ENCODE measurements at regions not wholly inside any gene's neighbourhood (a gene's known extent, or its start where the extent isn't known, plus 50 kb on each side); places are given as distances from the start of the nearest gene placed in this dataset.

GRCh38 chr13:40206241-40207000 lies 460.0 kb downstream of the FOXO1 start:
- Mint-ChIP-seq H3K9me3 (no peaks in the 10 kb centered on the region), H3K27ac (peak overlapping the region; percentile 100), H3K4me1 (ENCODE audit: low read depth) (peaks cover 73% of the 10 kb centered on the region), H3K36me3 (ENCODE audit: low read depth) (peaks cover 2% of the 10 kb centered on the region), H3K4me3 (peak overlapping the region; percentile 64), H3K27me3 (ENCODE audit: low read depth) (no peaks in the 10 kb centered on the region)
- intact Hi-C loops (cut with micrococcal nuclease) = loop anchor here (1.0 to 2.0 kb wide), 11 partner anchors 15 to 570 kb away; no protein-coding TSS in a partner anchor
- DNase-seq = peak; percentile 74
- CTCF ChIA-PET = interaction anchor here (0.8 to 3.2 kb wide), 10 partner anchors 11 to 264 kb away, joined by 3 to 12 read pairs (median 4); no protein-coding TSS in a partner anchor

- H3K27ac Mint-ChIP-seq = peak overlapping the region; percentile 100
Observed at GRCh38 chr13:40207001-40207478, 459.4 kb downstream of the FOXO1 start.

GRCh38 chr13:40208517-40208916 lies 457.9 kb downstream of the FOXO1 start:
- Mint-ChIP-seq H3K27me3 (ENCODE audit: low read depth) (no peaks in the 10 kb centered on the region), H3K36me3 (ENCODE audit: low read depth) (no peaks in the 10 kb centered on the region), H3K4me3 (no peak overlapping the region), H3K9me3 (peaks cover 2% of the 10 kb centered on the region), H3K4me1 (ENCODE audit: low read depth) (peaks cover 72% of the 10 kb centered on the region), H3K27ac (peak overlapping the region; percentile 48)
- intact Hi-C loops (cut with micrococcal nuclease) = no loop called here
- CTCF ChIA-PET = interaction anchor here (3.2 kb wide), 1 partner anchor 139 kb away, joined by 12 read pairs; no protein-coding TSS in a partner anchor
- DNase-seq = peak; percentile 59

More at GRCh38 chr13:40207001-40207478, 459.4 kb downstream of the FOXO1 start:
- CTCF ChIA-PET = interaction anchor here (0.5 to 3.2 kb wide), 12 partner anchors 9 to 264 kb away, joined by 3 to 12 read pairs (median 3); no protein-coding TSS in a partner anchor
- H3K9me3 Mint-ChIP-seq = no peaks in the 10 kb centered on the region
- DNase-seq = peak; percentile 60
- H3K4me3 Mint-ChIP-seq = peak overlapping the region; percentile 64
- H3K27me3 Mint-ChIP-seq (ENCODE audit: low read depth) = no peaks in the 10 kb centered on the region
- intact Hi-C loops (cut with micrococcal nuclease) = loop anchor here (1.0 to 2.0 kb wide), 2 partner anchors 59 to 570 kb away; no protein-coding TSS in a partner anchor
- peaks cover 2% of the 10 kb centered on the region for H3K36me3 Mint-ChIP-seq (ENCODE audit: low read depth)
- peaks cover 79% of the 10 kb centered on the region for H3K4me1 Mint-ChIP-seq (ENCODE audit: low read depth)

- CTCF ChIA-PET = interaction anchor here (0.6 kb wide), 1 partner anchor 436 kb away, joined by 3 read pairs; no protein-coding TSS in a partner anchor
- no peaks in the 10 kb centered on the region for H3K36me3 Mint-ChIP-seq (ENCODE audit: low read depth)
- H3K27me3 Mint-ChIP-seq (ENCODE audit: low read depth) = no peaks in the 10 kb centered on the region
- H3K4me1 Mint-ChIP-seq (ENCODE audit: low read depth) = peaks cover 59% of the 10 kb centered on the region
- peaks cover 2% of the 10 kb centered on the region for H3K9me3 Mint-ChIP-seq
- intact Hi-C loops (cut with micrococcal nuclease) = no loop called here
- no peak overlapping the region for H3K4me3 Mint-ChIP-seq
- DNase-seq = no peak
- H3K27ac Mint-ChIP-seq = no peak overlapping the region
Observed at GRCh38 chr13:40210865-40211585, 455.4 kb downstream of the FOXO1 start.

- CTCF ChIA-PET = no interaction called here
- no peak for DNase-seq
- Mint-ChIP-seq H3K27ac (no peak overlapping the region), H3K27me3 (ENCODE audit: low read depth) (no peaks in the 10 kb centered on the region), H3K36me3 (ENCODE audit: low read depth) (no peaks in the 10 kb centered on the region), H3K4me1 (ENCODE audit: low read depth) (peaks cover 57% of the 10 kb centered on the region), H3K9me3 (peaks cover 2% of the 10 kb centered on the region), H3K4me3 (no peak overlapping the region)
- intact Hi-C loops (cut with micrococcal nuclease) = no loop called here
Observed at GRCh38 chr13:40211586-40211968, 454.9 kb downstream of the FOXO1 start.

- no peaks in the 10 kb centered on the region for H3K27me3 Mint-ChIP-seq (ENCODE audit: low read depth)
- H3K4me1 Mint-ChIP-seq (ENCODE audit: low read depth) = peaks cover 59% of the 10 kb centered on the region
- no peaks in the 10 kb centered on the region for H3K36me3 Mint-ChIP-seq (ENCODE audit: low read depth)
- no peak for DNase-seq
- CTCF ChIA-PET = interaction anchor here (1.7 kb wide), 1 partner anchor 144 kb away, joined by 4 read pairs; no protein-coding TSS in a partner anchor
- H3K4me3 Mint-ChIP-seq = no peak overlapping the region
- no peak overlapping the region for H3K27ac Mint-ChIP-seq
- H3K9me3 Mint-ChIP-seq = peaks cover 6% of the 10 kb centered on the region
- intact Hi-C loops (cut with micrococcal nuclease) = no loop called here
Observed at GRCh38 chr13:40213779-40214178, 452.7 kb downstream of the FOXO1 start.

- CTCF ChIA-PET = interaction anchor here (1.0 kb wide), 1 partner anchor 8 kb away, joined by 3 read pairs; no protein-coding TSS in a partner anchor
- intact Hi-C loops (cut with micrococcal nuclease) = no loop called here
- DNase-seq = no peak
- Mint-ChIP-seq H3K4me1 (ENCODE audit: low read depth) (peaks cover 59% of the 10 kb centered on the region), H3K36me3 (ENCODE audit: low read depth) (no peaks in the 10 kb centered on the region), H3K27me3 (ENCODE audit: low read depth) (no peaks in the 10 kb centered on the region), H3K4me3 (no peak overlapping the region), H3K27ac (peak overlapping the region; percentile 2), H3K9me3 (peaks cover 6% of the 10 kb centered on the region)
Observed at GRCh38 chr13:40215311-40215710, 451.1 kb downstream of the FOXO1 start.

GRCh38 chr13:40215747-40216146 lies 450.7 kb downstream of the FOXO1 start:
- Mint-ChIP-seq H3K27ac (no peak overlapping the region), H3K4me3 (no peak overlapping the region), H3K27me3 (ENCODE audit: low read depth) (no peaks in the 10 kb centered on the region), H3K36me3 (ENCODE audit: low read depth) (no peaks in the 10 kb centered on the region), H3K9me3 (peaks cover 6% of the 10 kb centered on the region), H3K4me1 (ENCODE audit: low read depth) (peaks cover 64% of the 10 kb centered on the region)
- intact Hi-C loops (cut with micrococcal nuclease) = no loop called here
- DNase-seq = no peak
- CTCF ChIA-PET = interaction anchor here (1.0 kb wide), 1 partner anchor 8 kb away, joined by 3 read pairs; no protein-coding TSS in a partner anchor

- CTCF ChIA-PET = interaction anchor here (0.6 to 1.0 kb wide), 4 partner anchors 11 to 44 kb away, joined by 3 read pairs; no protein-coding TSS in a partner anchor
- Mint-ChIP-seq H3K4me3 (no peak overlapping the region), H3K4me1 (ENCODE audit: low read depth) (peaks cover 68% of the 10 kb centered on the region), H3K27me3 (ENCODE audit: low read depth) (no peaks in the 10 kb centered on the region), H3K36me3 (ENCODE audit: low read depth) (no peaks in the 10 kb centered on the region), H3K9me3 (peaks cover 5% of the 10 kb centered on the region), H3K27ac (peak overlapping the region; percentile 53)
- DNase-seq = peak; percentile 27
- intact Hi-C loops (cut with micrococcal nuclease) = no loop called here
Observed at GRCh38 chr13:40217675-40218074, 448.8 kb downstream of the FOXO1 start.

- CTCF ChIA-PET = interaction anchor here (0.8 to 1.6 kb wide), 4 partner anchors 14 to 74 kb away, joined by 3 to 4 read pairs (median 4); no protein-coding TSS in a partner anchor
Observed at GRCh38 chr13:40220299-40220935, 446.0 kb downstream of the FOXO1 start.

GRCh38 chr13:40221131-40221459 lies 445.3 kb downstream of the FOXO1 start:
- Mint-ChIP-seq H3K27me3 (ENCODE audit: low read depth) (no peaks in the 10 kb centered on the region), H3K27ac (peak overlapping the region; percentile 92), H3K4me1 (ENCODE audit: low read depth) (peaks cover 72% of the 10 kb centered on the region), H3K4me3 (no peak overlapping the region), H3K9me3 (peaks cover 5% of the 10 kb centered on the region), H3K36me3 (ENCODE audit: low read depth) (no peaks in the 10 kb centered on the region)
- intact Hi-C loops (cut with micrococcal nuclease) = loop anchor here (1.0 to 5.0 kb wide), 13 partner anchors 15 to 444 kb away; no protein-coding TSS in a partner anchor
- CTCF ChIA-PET = interaction anchor here (0.9 to 1.6 kb wide), 2 partner anchors 15 to 75 kb away, joined by 3 to 4 read pairs; no protein-coding TSS in a partner anchor
- DNase-seq = no peak

More at GRCh38 chr13:40220299-40220935, 446.0 kb downstream of the FOXO1 start:
- Mint-ChIP-seq H3K9me3 (peaks cover 5% of the 10 kb centered on the region), H3K27ac (peak overlapping the region; percentile 92), H3K4me3 (no peak overlapping the region), H3K4me1 (ENCODE audit: low read depth) (peaks cover 77% of the 10 kb centered on the region), H3K27me3 (ENCODE audit: low read depth) (no peaks in the 10 kb centered on the region), H3K36me3 (ENCODE audit: low read depth) (no peaks in the 10 kb centered on the region)
- intact Hi-C loops (cut with micrococcal nuclease) = loop anchor here (1.0 to 5.0 kb wide), 5 partner anchors 50 to 443 kb away; no protein-coding TSS in a partner anchor
- DNase-seq = peak; percentile 71
